Natural killer cell (primary cell): ENCODE measurements at regions not wholly inside any gene's neighbourhood (a gene's known extent, or its start where the extent isn't known, plus 50 kb on each side); places are given as distances from the start of the nearest gene placed in this dataset.

Experiments used
- ATAC-seq, 3 donors: fragments of 150-1000 bp in 2 of 3; fragments of 200-7000 bp in 1 of 3; cut with Tn5 transposase; 1 replicate in 1 of 3; 2 replicates in 2 of 3; pipeline ENCODE4 v1.10.0; 2021; ENCODE audit warnings: mild to moderate bottlenecking in 2 of 3, moderate library complexity in 2 of 3
- DNase-seq, 2 donors: peaks; one replicate each; pipeline versions ENCODE4 v3.0.0 to v3.0.0-alpha.2; 2013 to 2021; ENCODE audit warnings: mixed read lengths in 1 of 2
- H3K27ac ChIP-seq: one replicate; pipeline ENCODE4 v1.5.1; 2013; ENCODE audit warnings: mild to moderate bottlenecking, low read length
- H3K27me3 ChIP-seq: one replicate; pipeline ENCODE4 v1.6.1; 2013; ENCODE audit warnings: low read length; ENCODE audit not compliant: control insufficient read depth, insufficient read depth
- H3K36me3 ChIP-seq: one replicate; pipeline ENCODE4 v1.6.1; 2013; ENCODE audit warnings: low read length; ENCODE audit not compliant: control insufficient read depth, insufficient read depth
- H3K4me1 ChIP-seq: one replicate; pipeline ENCODE4 v1.6.1; 2013; ENCODE audit warnings: low read length; ENCODE audit not compliant: control insufficient read depth, insufficient read depth
- H3K4me3 ChIP-seq: one replicate; pipeline ENCODE4 v1.5.1; 2013; ENCODE audit warnings: low read length
- H3K9me3 ChIP-seq: one replicate; pipeline ENCODE4 v1.6.1; 2013; ENCODE audit warnings: low read length; ENCODE audit not compliant: control insufficient read depth, insufficient read depth
- H3K27ac Mint-ChIP-seq, 2 donors: one replicate each; pipeline ENCODE4 v1.8.0; 2022; ENCODE audit warnings: mild to moderate bottlenecking in 2 of 2, mixed read lengths in 2 of 2, moderate library complexity in 1 of 2
- H3K27me3 Mint-ChIP-seq, 2 donors: one replicate each; pipeline ENCODE4 v1.8.0; 2022; ENCODE audit warnings: low read depth in 2 of 2, mixed read lengths in 2 of 2
- H3K36me3 Mint-ChIP-seq: one replicate; pipeline ENCODE4 v1.8.0; 2022; ENCODE audit warnings: mixed read lengths
- H3K4me1 Mint-ChIP-seq, 2 donors: one replicate each; pipeline ENCODE4 v1.8.0; 2022; ENCODE audit warnings: mixed read lengths in 2 of 2
- H3K4me3 Mint-ChIP-seq: one replicate; pipeline ENCODE4 v1.8.0; 2022; ENCODE audit warnings: mild to moderate bottlenecking, moderate library complexity, mixed read lengths
- H3K9me3 Mint-ChIP-seq, 2 donors: one replicate each; pipeline ENCODE4 v1.8.0; 2022; ENCODE audit warnings: mixed read lengths in 2 of 2
- WGBS: methylation state at CpG from one replicate; pipeline ENCODE4 v1.1.7; 2013; ENCODE audit warnings: missing lambda C conversion rate; ENCODE audit not compliant: insufficient coverage; 5-methylcytosine and 5-hydroxymethylcytosine counted together
- intact Hi-C: fragments of 100-400 bp; cut with micrococcal nuclease; formaldehyde crosslinking; loops from one replicate; pipeline ENCODE4 v1.14.2; 2022
- TF ChIP-seq, protein P1 (sequence below): fragments of 200-600 bp; IDR thresholded peaks from one replicate; pipeline ENCODE4 v1.8.0; 2022; ENCODE audit warnings: antibody characterized with exemption

DNA sequence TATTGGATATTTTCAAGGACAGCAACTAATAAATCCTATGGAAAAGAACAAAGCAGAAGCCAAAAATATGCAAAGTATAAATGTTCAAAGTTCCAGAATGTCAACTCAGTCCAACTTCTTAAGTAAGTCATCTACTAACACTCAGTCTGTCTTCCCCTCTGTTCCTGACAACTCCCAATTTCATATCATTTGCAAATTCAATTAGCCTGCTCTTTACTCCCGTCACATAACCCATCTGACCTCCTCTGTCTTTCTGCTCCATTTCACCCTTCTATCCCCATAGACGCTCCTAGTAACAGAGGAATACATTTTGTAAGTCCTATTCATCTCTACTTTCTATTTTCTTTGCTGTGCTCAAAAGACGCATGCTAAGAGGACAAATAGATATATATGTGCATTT is 659.8 kb upstream of the MEF2C start:
- WGBS, result 80% methylated on average over 2 of the region's 3 CpGs
- H3K4me3 Mint-ChIP-seq, result no peak overlapping the region
- H3K27ac Mint-ChIP-seq, result no peak overlapping the region
- Histone ChIP-seq H3K4me1 (no peaks in the 10 kb centered on the region), H3K27ac (no peak overlapping the region), H3K27me3 (no peaks in the 10 kb centered on the region), H3K36me3 (no peaks in the 10 kb centered on the region), H3K4me3 (no peak overlapping the region), H3K9me3 (no peaks in the 10 kb centered on the region)
- no peaks in the 10 kb centered on the region for H3K9me3 Mint-ChIP-seq
- H3K36me3 Mint-ChIP-seq, result no peaks in the 10 kb centered on the region
- ATAC-seq (no peak), DNase-seq (no peak)
- peaks cover 2 to 7% of the 10 kb centered on the region in 2 donors for H3K27me3 Mint-ChIP-seq
- TF ChIP-seq, protein P1, sequence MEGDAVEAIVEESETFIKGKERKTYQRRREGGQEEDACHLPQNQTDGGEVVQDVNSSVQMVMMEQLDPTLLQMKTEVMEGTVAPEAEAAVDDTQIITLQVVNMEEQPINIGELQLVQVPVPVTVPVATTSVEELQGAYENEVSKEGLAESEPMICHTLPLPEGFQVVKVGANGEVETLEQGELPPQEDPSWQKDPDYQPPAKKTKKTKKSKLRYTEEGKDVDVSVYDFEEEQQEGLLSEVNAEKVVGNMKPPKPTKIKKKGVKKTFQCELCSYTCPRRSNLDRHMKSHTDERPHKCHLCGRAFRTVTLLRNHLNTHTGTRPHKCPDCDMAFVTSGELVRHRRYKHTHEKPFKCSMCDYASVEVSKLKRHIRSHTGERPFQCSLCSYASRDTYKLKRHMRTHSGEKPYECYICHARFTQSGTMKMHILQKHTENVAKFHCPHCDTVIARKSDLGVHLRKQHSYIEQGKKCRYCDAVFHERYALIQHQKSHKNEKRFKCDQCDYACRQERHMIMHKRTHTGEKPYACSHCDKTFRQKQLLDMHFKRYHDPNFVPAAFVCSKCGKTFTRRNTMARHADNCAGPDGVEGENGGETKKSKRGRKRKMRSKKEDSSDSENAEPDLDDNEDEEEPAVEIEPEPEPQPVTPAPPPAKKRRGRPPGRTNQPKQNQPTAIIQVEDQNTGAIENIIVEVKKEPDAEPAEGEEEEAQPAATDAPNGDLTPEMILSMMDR, result no peak
- no peaks in the 10 kb centered on the region for H3K4me1 Mint-ChIP-seq
- intact Hi-C loops, result no loop called here

DNA sequence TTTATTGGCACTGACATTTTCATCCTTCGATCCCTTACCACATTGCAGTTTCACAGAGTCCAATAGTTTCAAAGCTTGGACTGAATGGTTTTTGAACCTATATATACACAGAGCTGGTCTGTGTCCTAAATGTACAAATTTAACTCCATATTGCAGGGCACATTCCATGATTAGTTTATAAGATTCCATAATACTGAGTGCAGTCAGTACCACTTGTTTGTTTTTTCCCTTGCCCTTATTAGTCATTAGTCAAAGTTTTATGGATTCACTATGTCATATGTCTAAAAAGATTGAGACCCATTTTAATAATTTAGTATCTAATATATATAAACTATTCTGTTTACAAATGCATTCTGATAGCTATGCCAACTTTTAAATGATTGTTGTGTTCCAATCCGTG is 654.8 kb upstream of the MEF2C start:
- 100% methylated on average over 1 of the region's 2 CpGs for WGBS
- Mint-ChIP-seq H3K27ac (no peak overlapping the region), H3K4me1 (no peaks in the 10 kb centered on the region), H3K4me3 (no peak overlapping the region), H3K36me3 (no peaks in the 10 kb centered on the region), H3K27me3 (no peaks in the 10 kb centered on the region), H3K9me3 (no peaks in the 10 kb centered on the region)
- no peaks in the 10 kb centered on the region for H3K9me3 ChIP-seq
- no peaks in the 10 kb centered on the region for H3K27me3 ChIP-seq
- H3K4me1 ChIP-seq, result no peaks in the 10 kb centered on the region
- H3K36me3 ChIP-seq, result no peaks in the 10 kb centered on the region
- intact Hi-C loops, result no loop called here
- ATAC-seq (no peak), DNase-seq (no peak)
- no peak overlapping the region for H3K27ac ChIP-seq
- TF ChIP-seq, protein P1, result no peak
- no peak overlapping the region for H3K4me3 ChIP-seq

DNA sequence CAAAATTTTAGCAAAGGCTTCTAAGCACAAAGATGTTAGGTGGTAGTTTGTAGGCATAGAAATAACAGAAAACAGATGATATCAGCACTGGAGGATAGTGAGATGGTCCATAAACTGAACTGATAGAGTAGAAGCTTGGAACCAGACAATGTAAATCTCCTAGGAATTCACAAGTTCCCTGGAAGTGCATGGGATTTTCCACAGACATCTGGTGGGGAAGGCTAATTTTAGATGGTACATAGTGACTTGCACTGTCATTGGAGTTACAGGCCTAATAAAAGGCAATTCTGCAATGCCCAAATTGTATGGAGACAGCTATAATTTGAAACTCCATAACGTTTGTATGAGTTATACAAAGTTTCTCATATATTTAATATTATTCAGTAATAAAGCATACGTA is 653.0 kb upstream of the MEF2C start:
- H3K36me3 ChIP-seq, result no peaks in the 10 kb centered on the region
- no peaks in the 10 kb centered on the region for H3K36me3 Mint-ChIP-seq
- ATAC-seq (no peak), DNase-seq (no peak)
- H3K4me3 ChIP-seq, result no peak overlapping the region
- no peak overlapping the region for H3K4me3 Mint-ChIP-seq
- no peaks in the 10 kb centered on the region for H3K4me1 Mint-ChIP-seq
- no peaks in the 10 kb centered on the region for H3K27me3 Mint-ChIP-seq
- H3K27ac Mint-ChIP-seq, result no peak overlapping the region
- intact Hi-C loops, result no loop called here
- no peaks in the 10 kb centered on the region for H3K27me3 ChIP-seq
- no peak overlapping the region for H3K27ac ChIP-seq
- TF ChIP-seq, protein P1, result no peak
- no peaks in the 10 kb centered on the region for H3K9me3 ChIP-seq
- WGBS, result no CpG with 5 or more reads among the region's 2 CpGs
- no peaks in the 10 kb centered on the region for H3K9me3 Mint-ChIP-seq
- no peaks in the 10 kb centered on the region for H3K4me1 ChIP-seq

DNA sequence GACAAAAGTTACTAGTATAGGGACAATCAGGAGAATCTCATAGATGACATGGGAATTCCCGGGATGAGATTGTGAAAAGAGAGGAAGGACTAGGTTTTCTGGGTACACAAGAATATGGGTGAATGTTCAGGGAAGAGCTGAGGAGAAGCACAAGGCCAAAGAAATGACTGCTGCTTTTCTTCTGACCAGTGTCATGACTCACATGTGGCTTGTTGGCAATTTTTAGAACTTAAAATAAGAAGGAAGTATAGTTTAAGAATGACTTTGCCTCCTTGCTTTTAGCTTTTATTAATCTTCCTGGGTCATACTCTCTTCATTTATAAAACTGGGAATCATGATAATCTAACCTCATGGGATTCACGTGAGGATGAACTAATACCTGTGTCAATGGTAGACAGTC is 652.4 kb upstream of the MEF2C start:
- ATAC-seq (no peak), DNase-seq (no peak)
- Histone ChIP-seq H3K27ac (no peak overlapping the region), H3K36me3 (no peaks in the 10 kb centered on the region), H3K9me3 (no peaks in the 10 kb centered on the region), H3K4me3 (no peak overlapping the region), H3K27me3 (no peaks in the 10 kb centered on the region), H3K4me1 (no peaks in the 10 kb centered on the region)
- Mint-ChIP-seq H3K27ac (no peak overlapping the region), H3K9me3 (no peaks in the 10 kb centered on the region), H3K27me3 (no peaks in the 10 kb centered on the region), H3K36me3 (no peaks in the 10 kb centered on the region), H3K4me1 (no peaks in the 10 kb centered on the region), H3K4me3 (no peak overlapping the region)
- intact Hi-C loops, result no loop called here
- TF ChIP-seq, protein P1, result no peak
- WGBS, result 94% methylated on average over 2 of the region's 2 CpGs
